Upper lobe of left lung (tissue), 4 donors: ENCODE measurements at regions not wholly inside any gene's neighbourhood (a gene's known extent, or its start where the extent isn't known, plus 50 kb on each side); places are given as distances from the start of the nearest gene placed in this dataset.

Experiments used
- CTCF ChIP-seq, 6 experiments: fragments of 450-650 bp in 4 of 6; fragments of 200-600 bp in 2 of 6; sonication (generic) in 2 of 6; IDR thresholded peaks; one replicate each; pipeline ENCODE4 v1.5.1; 2016 to 2019; ENCODE audit warnings: antibody characterized with exemption in 6 of 6
- EP300 ChIP-seq, 4 donors: sonication (generic); formaldehyde crosslinking; IDR thresholded peaks; one replicate each; pipeline ENCODE4 v1.5.1; 2017; ENCODE audit warnings: antibody characterized with exemption in 4 of 4, control low read depth in 2 of 4
- POLR2A ChIP-seq, 4 donors: fragments of 450-650 bp; IDR thresholded peaks; one replicate each; pipeline ENCODE4 v1.5.1; 2016 to 2017; ENCODE audit warnings: antibody characterized with exemption in 4 of 4, mild to moderate bottlenecking in 2 of 4
- POLR2AphosphoS5 ChIP-seq, 2 donors: sonication (generic); formaldehyde crosslinking; IDR thresholded peaks; one replicate each; pipeline ENCODE4 v1.5.1; 2017; ENCODE audit warnings: antibody characterized with exemption in 2 of 2

DNA sequence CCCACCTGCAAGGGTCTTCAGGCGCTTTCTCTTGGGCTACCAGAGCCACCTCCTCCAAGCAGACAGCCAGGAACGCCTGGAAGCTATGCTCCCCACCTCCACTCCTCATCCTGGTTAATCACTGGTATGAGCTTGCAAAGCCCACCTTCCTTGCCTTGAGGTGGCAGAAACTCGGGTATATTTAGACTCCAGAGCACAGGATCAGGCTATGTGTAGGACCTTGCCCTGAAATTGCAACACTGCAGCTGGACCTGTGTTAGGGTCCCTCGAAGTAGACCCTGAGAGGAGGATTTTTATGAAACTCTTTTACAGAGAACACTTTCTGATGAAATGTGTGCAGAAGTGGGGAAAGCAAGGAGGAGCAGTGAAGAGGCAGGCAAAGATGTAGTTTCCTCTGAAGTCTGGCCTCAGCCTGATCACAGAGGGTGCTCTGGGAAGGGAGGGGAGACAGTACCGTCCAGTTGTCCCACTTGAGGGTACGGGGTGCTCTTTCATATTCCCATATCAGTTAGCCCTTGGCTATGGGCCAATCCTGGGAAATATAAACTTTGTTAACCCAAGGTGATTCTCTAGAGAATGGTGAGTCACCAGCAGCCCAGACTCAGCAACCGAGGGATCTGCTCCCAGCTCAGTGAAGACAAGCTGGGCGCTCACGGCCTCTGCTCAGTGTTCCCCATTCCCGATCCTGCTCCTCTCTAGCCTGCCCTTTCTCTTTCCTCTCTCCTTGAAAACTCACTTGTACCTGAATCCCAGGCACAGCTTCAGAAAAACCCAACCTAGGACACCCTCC lies 157.9 kb downstream of the UQCRFS1 start:
- TF ChIP-seq POLR2A (IDR thresholded peaks at IDR 0.05) (no peak), CTCF (IDR thresholded peaks at IDR 0.05) (no peak), POLR2AphosphoS5 (IDR thresholded peaks at IDR 0.05) (no peak), EP300 (IDR thresholded peaks at IDR 0.05) (no peak)
